Adrenal gland (tissue), 9 donors: ENCODE measurements at regions not wholly inside any gene's neighbourhood (a gene's known extent, or its start where the extent isn't known, plus 50 kb on each side); places are given as distances from the start of the nearest gene placed in this dataset.

Experiments used
- DNase-seq, 7 donors: peaks; one replicate each; pipeline ENCODE4 v3.0.0-alpha.2; 2019 to 2020
- H3K27ac ChIP-seq, 5 donors: fragments of 200-600 bp; sonication (generic) in 4 of 5; 1 replicate in 3 of 5; 2 replicates in 2 of 5; pipeline versions ENCODE4 v1.5.1 to v1.8.0; 2016 to 2020; ENCODE audit warnings: mild to moderate bottlenecking in 1 of 5
- H3K27me3 ChIP-seq: fragments of 200-600 bp; 2 replicates; pipeline ENCODE4 v1.8.0; 2021
- H3K36me3 ChIP-seq, 2 donors: fragments of 200-600 bp; replicated peaks in 1 of 2; 1 replicate in 1 of 2; 2 replicates in 1 of 2; pipeline versions ENCODE4 v1.5.1 to v1.8.0; 2018 to 2022
- H3K4me1 ChIP-seq, 2 donors: fragments of 200-600 bp; replicated peaks in 1 of 2; 1 replicate in 1 of 2; 2 replicates in 1 of 2; pipeline versions ENCODE4 v1.5.1 to v1.8.0; 2018 to 2021
- H3K4me3 ChIP-seq, 4 donors: fragments of 200-600 bp; sonication (generic) in 3 of 4; one replicate each; pipeline ENCODE4 v1.5.1; 2016 to 2018
- H3K9me3 ChIP-seq, 3 donors: fragments of 200-600 bp; sonication (generic) in 1 of 3; replicated peaks in 1 of 3; 1 replicate in 2 of 3; 2 replicates in 1 of 3; pipeline versions ENCODE4 v1.5.1 to v1.8.0; 2016 to 2021
- CTCF ChIP-seq, 6 experiments: fragments of 450-650 bp in 4 of 6; fragments of 200-600 bp in 2 of 6; sonication (generic) in 1 of 6; IDR thresholded peaks; 1 replicate in 5 of 6; 2 replicates in 1 of 6; pipeline versions ENCODE4 v1.5.1 to v1.8.0; 2016 to 2021; ENCODE audit warnings: antibody characterized with exemption in 6 of 6, mild to moderate bottlenecking in 2 of 6, moderate library complexity in 1 of 6
- POLR2A ChIP-seq, 2 donors: fragments of 450-650 bp; IDR thresholded peaks; one replicate each; pipeline ENCODE4 v1.6.1; 2017; ENCODE audit warnings: antibody characterized with exemption in 2 of 2, mild to moderate bottlenecking in 2 of 2, moderate library complexity in 1 of 2
- WGBS, 4 donors: extraction: QIAGEN DNeasy Blood & Tissue Kit in 2 of 4; methylation state at CpG; one replicate each; pipeline versions ENCODE4 v1.1.5 to v1.1.7; 2013 to 2017; 5-methylcytosine and 5-hydroxymethylcytosine counted together
- intact Hi-C, 2 donors: fragments of 100-400 bp; cut with DNase I; formaldehyde crosslinking; loops; one replicate each; pipeline versions ENCODE4 v1.14.1 to v1.15.0; 2022 to 2023
- donor health status: healthy with polysubstance abuse.
- donor health status: Bipolar disorder and iron deficiency.
- donor health status: DM: yes; HTN: yes; CAD: no.
- donor health status: DM: no; HTN: no; CAD: no.
- donor health status: DM: no; HTN: no; CAD: no.

GRCh38 chr1:222247811-222248310 lies 300.0 kb downstream of the HHIPL2 start:
- DNase-seq = no peak
- H3K4me3 ChIP-seq = no peak overlapping the region
- H3K27me3 ChIP-seq = no peaks in the 10 kb centered on the region
- H3K36me3 ChIP-seq = no peaks in the 10 kb centered on the region
- WGBS, 4 donors = 73 to 81% (median 76%) methylated on average over 3 of the region's 3 CpGs
- no peak overlapping the region for H3K27ac ChIP-seq
- no peaks in the 10 kb centered on the region for H3K9me3 ChIP-seq
- TF ChIP-seq CTCF (IDR thresholded peaks at IDR 0.05) (no peak), POLR2A (IDR thresholded peaks at IDR 0.05) (no peak)
- H3K4me1 ChIP-seq = no peaks in the 10 kb centered on the region
- intact Hi-C loops = no loop called here

DNA sequence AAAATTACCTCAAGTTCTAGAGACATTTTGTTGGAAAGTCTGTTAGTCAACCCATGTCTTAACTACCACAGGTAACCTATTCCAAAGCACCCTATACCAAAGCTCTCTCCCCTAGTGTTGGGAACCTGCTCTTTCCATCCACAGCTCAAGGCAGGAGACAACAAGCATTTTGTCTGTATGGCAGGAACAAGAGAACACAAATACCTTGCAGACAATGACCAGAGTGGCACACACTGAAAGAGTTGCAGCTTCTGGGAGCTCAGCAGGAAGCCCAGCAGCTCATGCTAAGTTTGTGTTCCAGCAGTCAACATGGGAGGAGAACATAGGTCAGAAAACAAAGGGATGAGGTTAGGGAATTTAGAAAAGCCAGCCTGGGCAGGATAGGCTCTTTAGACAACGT lies 300.8 kb downstream of the HHIPL2 start:
- Histone ChIP-seq H3K27me3 (no peaks in the 10 kb centered on the region), H3K27ac (no peak overlapping the region), H3K4me1 (no peaks in the 10 kb centered on the region), H3K9me3 (no peaks in the 10 kb centered on the region), H3K4me3 (no peak overlapping the region), H3K36me3 (no peaks in the 10 kb centered on the region)
- DNase-seq = no peak
- TF ChIP-seq CTCF (IDR thresholded peaks at IDR 0.05) = no peak
- TF ChIP-seq POLR2A (IDR thresholded peaks at IDR 0.05) = no peak
- 52 to 71% (median 61%) methylated on average over 1 of the region's 1 CpG for WGBS, 4 donors
- intact Hi-C loops = no loop called here

DNA sequence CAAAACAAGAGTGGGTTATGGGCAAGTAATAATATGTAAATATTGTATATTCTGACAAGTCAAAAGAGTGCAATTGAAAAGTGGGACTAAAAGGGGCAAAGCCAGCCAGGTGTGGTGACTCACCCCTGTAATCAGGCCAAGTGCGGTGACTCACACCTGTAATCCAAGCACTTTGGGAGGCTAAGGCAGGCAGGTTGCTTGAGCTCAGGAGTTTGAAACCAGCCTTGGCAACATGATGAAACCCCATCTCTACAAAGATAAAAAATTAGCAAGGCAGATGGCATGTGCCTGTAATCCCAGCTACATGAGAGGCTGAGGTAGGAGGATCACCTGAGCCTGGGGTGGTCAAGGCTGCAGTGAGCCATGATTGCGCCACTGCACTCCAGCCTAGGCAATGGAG lies 304.0 kb downstream of the HHIPL2 start:
- H3K36me3 ChIP-seq = no peaks in the 10 kb centered on the region
- H3K4me1 ChIP-seq = no peaks in the 10 kb centered on the region
- WGBS, 4 donors = 42 to 75% (median 55%) methylated on average over 2 of the region's 2 CpGs
- intact Hi-C loops = no loop called here
- no peak for TF ChIP-seq CTCF (IDR thresholded peaks at IDR 0.05)
- TF ChIP-seq POLR2A (IDR thresholded peaks at IDR 0.05) = no peak
- no peak overlapping the region for H3K27ac ChIP-seq
- H3K9me3 ChIP-seq = no peaks in the 10 kb centered on the region
- no peaks in the 10 kb centered on the region for H3K27me3 ChIP-seq
- no peak for DNase-seq
- no peak overlapping the region for H3K4me3 ChIP-seq

GRCh38 chr1:222242492-222242891 lies 305.4 kb downstream of the HHIPL2 start:
- no peak overlapping the region for H3K4me3 ChIP-seq
- 44 to 70% (median 68%) methylated on average over 1 of the region's 1 CpG for WGBS, 4 donors
- TF ChIP-seq POLR2A (IDR thresholded peaks at IDR 0.05) = no peak
- no peak for TF ChIP-seq CTCF (IDR thresholded peaks at IDR 0.05)
- intact Hi-C loops = no loop called here
- H3K4me1 ChIP-seq = no peaks in the 10 kb centered on the region
- H3K27me3 ChIP-seq = no peaks in the 10 kb centered on the region
- H3K27ac ChIP-seq = no peak overlapping the region
- no peaks in the 10 kb centered on the region for H3K9me3 ChIP-seq
- no peaks in the 10 kb centered on the region for H3K36me3 ChIP-seq
- DNase-seq = no peak
